ENCODE measurements at regions not wholly inside any gene's neighbourhood (a gene's known extent, or its start where the extent isn't known, plus 50 kb on each side); places are given as distances from the start of the nearest gene placed in this dataset.

DNA sequence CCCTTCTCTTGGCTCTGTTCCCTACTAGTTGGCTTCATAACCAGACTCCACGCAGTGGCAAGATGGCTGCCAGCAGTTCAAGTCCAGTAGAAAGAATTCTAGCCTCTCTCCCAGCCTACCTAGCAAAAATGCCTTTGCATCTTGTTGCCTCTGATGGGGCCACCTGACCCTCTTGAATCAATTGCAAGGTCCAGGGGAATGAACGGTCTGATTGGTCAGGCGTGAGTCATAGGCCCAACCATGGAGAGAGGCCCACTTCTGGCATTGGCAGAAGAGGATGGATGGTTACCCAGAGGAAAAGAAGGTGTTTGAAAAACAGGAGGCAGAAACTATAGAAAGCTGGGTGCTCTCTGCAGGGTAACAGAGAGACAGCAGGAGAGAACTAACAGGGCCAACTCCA, 622.6 kb downstream of the CCDC171 start:
- no peak for DNase-seq

DNA sequence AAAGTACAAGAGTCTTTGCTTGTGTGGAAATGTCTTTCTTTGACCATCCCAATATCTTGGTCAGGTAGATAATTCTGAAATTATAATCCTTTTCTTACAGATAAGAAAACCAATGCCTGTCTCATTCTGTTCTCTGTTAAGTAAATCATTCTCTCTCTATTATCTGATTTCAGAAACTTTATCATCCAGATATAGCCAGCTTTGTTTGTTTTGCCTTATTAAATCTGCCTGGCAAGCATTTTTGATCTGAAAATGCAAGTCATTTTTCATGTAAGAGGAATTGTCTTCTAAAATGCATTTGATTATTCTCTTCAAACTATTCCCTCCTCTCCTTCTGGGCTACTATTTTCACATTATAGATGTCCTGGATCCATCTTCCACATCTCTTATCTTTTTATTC, 625.5 kb downstream of the CCDC171 start:
- H3K27me3 ChIP-seq: no peaks in the 10 kb centered on the region
- TF ChIP-seq, protein P1, sequence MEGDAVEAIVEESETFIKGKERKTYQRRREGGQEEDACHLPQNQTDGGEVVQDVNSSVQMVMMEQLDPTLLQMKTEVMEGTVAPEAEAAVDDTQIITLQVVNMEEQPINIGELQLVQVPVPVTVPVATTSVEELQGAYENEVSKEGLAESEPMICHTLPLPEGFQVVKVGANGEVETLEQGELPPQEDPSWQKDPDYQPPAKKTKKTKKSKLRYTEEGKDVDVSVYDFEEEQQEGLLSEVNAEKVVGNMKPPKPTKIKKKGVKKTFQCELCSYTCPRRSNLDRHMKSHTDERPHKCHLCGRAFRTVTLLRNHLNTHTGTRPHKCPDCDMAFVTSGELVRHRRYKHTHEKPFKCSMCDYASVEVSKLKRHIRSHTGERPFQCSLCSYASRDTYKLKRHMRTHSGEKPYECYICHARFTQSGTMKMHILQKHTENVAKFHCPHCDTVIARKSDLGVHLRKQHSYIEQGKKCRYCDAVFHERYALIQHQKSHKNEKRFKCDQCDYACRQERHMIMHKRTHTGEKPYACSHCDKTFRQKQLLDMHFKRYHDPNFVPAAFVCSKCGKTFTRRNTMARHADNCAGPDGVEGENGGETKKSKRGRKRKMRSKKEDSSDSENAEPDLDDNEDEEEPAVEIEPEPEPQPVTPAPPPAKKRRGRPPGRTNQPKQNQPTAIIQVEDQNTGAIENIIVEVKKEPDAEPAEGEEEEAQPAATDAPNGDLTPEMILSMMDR (IDR thresholded peaks at IDR 0.05): no peak
- TF ChIP-seq POLR2A (IDR thresholded peaks at IDR 0.05): no peak
- H3K27ac ChIP-seq: no peak overlapping the region
- H3K4me3 ChIP-seq: no peak overlapping the region
- H3K36me3 ChIP-seq: no peaks in the 10 kb centered on the region
- no peak for DNase-seq
- no peaks in the 10 kb centered on the region for H3K9me3 ChIP-seq
- intact Hi-C loops (cut with DNase I; ENCODE audit: low total_unique reads): no loop called here
- no peaks in the 10 kb centered on the region for H3K4me1 ChIP-seq

More for the DNA sequence above, 622.6 kb downstream of the CCDC171 start:
- Histone ChIP-seq H3K36me3 (no peaks in the 10 kb centered on the region), H3K4me1 (peaks cover 0 to 4% of the 10 kb centered on the region in 2 donors), H3K27ac (no peak overlapping the region), H3K4me3 (no peak overlapping the region), H3K27me3 (no peaks in the 10 kb centered on the region), H3K9me3 (no peaks in the 10 kb centered on the region)
- TF ChIP-seq POLR2A (IDR thresholded peaks at IDR 0.05): no peak
- TF ChIP-seq, protein P1 (IDR thresholded peaks at IDR 0.05): no peak
- intact Hi-C loops (cut with DNase I; ENCODE audit: low total_unique reads): no loop called here

DNA sequence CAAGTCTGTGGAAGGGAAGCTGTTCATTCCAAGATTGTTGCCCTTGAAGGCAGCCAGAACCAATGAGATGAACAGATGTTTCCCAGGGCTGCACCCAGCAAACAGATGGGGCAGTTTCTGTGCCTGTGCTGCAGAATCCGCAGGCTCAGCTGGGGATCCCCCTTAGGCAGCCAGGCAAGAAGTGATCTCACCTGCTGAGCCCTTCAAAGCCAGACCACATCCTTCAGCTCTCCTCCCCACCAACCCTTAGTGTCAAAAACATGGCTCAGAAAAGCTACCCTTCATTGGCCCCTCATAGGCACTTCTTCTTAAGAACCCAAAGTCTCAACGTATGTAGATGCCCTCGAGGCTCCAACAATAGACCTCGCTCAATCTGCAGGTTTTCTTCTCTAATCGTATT, 626.7 kb downstream of the CCDC171 start:
- no peak overlapping the region for H3K27ac ChIP-seq
- H3K4me1 ChIP-seq: no peaks in the 10 kb centered on the region
- H3K4me3 ChIP-seq: no peak overlapping the region
- intact Hi-C loops (cut with DNase I; ENCODE audit: low total_unique reads): no loop called here
- no peak for DNase-seq
- no peak for TF ChIP-seq POLR2A (IDR thresholded peaks at IDR 0.05)
- TF ChIP-seq, protein P1 (IDR thresholded peaks at IDR 0.05): no peak
- H3K9me3 ChIP-seq: no peaks in the 10 kb centered on the region
- H3K36me3 ChIP-seq: no peaks in the 10 kb centered on the region
- H3K27me3 ChIP-seq: no peaks in the 10 kb centered on the region

DNA sequence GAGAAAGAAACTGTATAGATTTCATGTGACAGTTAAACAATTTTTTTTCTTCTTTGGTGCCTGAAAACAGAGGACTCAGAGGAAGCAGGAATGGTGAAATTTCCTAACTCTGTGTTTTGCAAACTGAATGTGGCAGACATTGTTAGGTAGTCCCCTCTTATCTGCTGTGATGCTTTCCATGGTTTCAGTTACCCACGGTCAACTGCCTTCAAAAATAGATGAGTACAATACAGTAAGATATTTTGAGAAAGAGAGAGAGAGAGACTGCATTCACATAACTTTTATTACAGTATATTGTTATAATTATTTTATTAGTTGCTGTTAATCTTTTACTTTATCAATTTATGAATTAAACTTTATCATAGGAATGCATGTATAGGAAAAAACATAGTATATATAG, 627.2 kb downstream of the CCDC171 start:
- TF ChIP-seq, protein P1 (IDR thresholded peaks at IDR 0.05): no peak
- TF ChIP-seq POLR2A (IDR thresholded peaks at IDR 0.05): no peak

DNA sequence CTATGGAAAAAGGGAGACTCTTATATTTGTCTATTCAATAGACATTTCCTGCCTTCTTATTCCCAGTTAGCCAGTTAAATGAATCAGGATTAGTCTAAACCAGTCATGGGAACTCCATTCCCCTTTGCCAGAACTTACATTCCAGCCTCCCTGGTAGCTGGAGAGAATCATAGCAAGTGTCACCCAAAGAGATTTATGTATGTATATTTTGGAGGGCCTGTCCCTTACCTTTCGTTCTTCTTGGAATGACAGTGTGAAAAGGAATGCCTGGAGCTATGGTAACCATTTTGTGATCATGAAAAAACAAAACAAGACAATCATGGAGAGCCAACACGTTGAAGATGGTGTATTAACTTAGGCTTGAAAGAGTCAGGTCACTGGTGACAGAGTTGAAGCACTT, 627.7 kb downstream of the CCDC171 start:
- Histone ChIP-seq H3K9me3 (no peaks in the 10 kb centered on the region), H3K27me3 (no peaks in the 10 kb centered on the region), H3K4me3 (no peak overlapping the region), H3K36me3 (no peaks in the 10 kb centered on the region), H3K27ac (peak overlapping the region in 1 of 2 donors; percentile 2), H3K4me1 (no peaks in the 10 kb centered on the region)
- TF ChIP-seq, protein P1 (IDR thresholded peaks at IDR 0.05): no peak
- no peak for TF ChIP-seq POLR2A (IDR thresholded peaks at IDR 0.05)
- intact Hi-C loops (cut with DNase I; ENCODE audit: low total_unique reads): no loop called here
- no peak for DNase-seq

More for the DNA sequence above, 627.2 kb downstream of the CCDC171 start:
- Histone ChIP-seq H3K27ac (no peak overlapping the region), H3K36me3 (no peaks in the 10 kb centered on the region), H3K4me1 (no peaks in the 10 kb centered on the region), H3K9me3 (no peaks in the 10 kb centered on the region), H3K27me3 (no peaks in the 10 kb centered on the region), H3K4me3 (no peak overlapping the region)
- DNase-seq: no peak
- intact Hi-C loops (cut with DNase I; ENCODE audit: low total_unique reads): no loop called here
